AG04449 (cell line): ENCODE measurements at regions not wholly inside any gene's neighbourhood (a gene's known extent, or its start where the extent isn't known, plus 50 kb on each side); places are given as distances from the start of the nearest gene placed in this dataset.

ENCODE experiments used
- CTCF ChIA-PET: fragments of 350-600 bp; formaldehyde crosslinking; extraction: SDS; loops from one replicate; lab custom pipeline; 2021; ENCODE audit warnings: antibody characterized with exemption; lab: Yijun Ruan, JAX
- POLR2A ChIA-PET: fragments of 400-600, 350-600 bp; formaldehyde crosslinking; extraction: SDS; loops from one replicate; lab custom pipeline; 2020; ENCODE audit warnings: antibody characterized with exemption, inconsistent platforms; lab: Yijun Ruan, JAX
- DNase-seq: peaks from one replicate; pipeline ENCODE4 v3.0.0-alpha.2; 2010; ENCODE audit warnings: low read depth, low spot score
- H3K4me3 ChIP-seq: 2 replicates; pipeline ENCODE4 v1.5.1; 2011; ENCODE audit warnings: low read depth, mild to moderate bottlenecking, control low read depth, low read length
- TF ChIP-seq, protein P1 (sequence below): IDR thresholded peaks from one replicate; pipeline ENCODE4 v1.5.1; 2011; ENCODE audit warnings: mild to moderate bottlenecking, moderate library complexity, low read length, control low read depth, inconsistent platforms; ENCODE audit not compliant: insufficient read depth; ENCODE audit errors: missing control alignments

- H3K4me3 ChIP-seq = no peak overlapping the region
- TF ChIP-seq, protein P1, sequence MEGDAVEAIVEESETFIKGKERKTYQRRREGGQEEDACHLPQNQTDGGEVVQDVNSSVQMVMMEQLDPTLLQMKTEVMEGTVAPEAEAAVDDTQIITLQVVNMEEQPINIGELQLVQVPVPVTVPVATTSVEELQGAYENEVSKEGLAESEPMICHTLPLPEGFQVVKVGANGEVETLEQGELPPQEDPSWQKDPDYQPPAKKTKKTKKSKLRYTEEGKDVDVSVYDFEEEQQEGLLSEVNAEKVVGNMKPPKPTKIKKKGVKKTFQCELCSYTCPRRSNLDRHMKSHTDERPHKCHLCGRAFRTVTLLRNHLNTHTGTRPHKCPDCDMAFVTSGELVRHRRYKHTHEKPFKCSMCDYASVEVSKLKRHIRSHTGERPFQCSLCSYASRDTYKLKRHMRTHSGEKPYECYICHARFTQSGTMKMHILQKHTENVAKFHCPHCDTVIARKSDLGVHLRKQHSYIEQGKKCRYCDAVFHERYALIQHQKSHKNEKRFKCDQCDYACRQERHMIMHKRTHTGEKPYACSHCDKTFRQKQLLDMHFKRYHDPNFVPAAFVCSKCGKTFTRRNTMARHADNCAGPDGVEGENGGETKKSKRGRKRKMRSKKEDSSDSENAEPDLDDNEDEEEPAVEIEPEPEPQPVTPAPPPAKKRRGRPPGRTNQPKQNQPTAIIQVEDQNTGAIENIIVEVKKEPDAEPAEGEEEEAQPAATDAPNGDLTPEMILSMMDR = no peak
- CTCF ChIA-PET = no interaction called here
- POLR2A ChIA-PET = no interaction called here
- DNase-seq = no peak
Measured at GRCh38 chr4:162849937-162850336, 316.8 kb downstream of the NAF1 start.

- no peak overlapping the region for H3K4me3 ChIP-seq
- CTCF ChIA-PET = no interaction called here
- no peak for DNase-seq
- POLR2A ChIA-PET = no interaction called here
- TF ChIP-seq, protein P1 = no peak
Measured at GRCh38 chr4:162847945-162848549, 318.6 kb downstream of the NAF1 start.

DNA sequence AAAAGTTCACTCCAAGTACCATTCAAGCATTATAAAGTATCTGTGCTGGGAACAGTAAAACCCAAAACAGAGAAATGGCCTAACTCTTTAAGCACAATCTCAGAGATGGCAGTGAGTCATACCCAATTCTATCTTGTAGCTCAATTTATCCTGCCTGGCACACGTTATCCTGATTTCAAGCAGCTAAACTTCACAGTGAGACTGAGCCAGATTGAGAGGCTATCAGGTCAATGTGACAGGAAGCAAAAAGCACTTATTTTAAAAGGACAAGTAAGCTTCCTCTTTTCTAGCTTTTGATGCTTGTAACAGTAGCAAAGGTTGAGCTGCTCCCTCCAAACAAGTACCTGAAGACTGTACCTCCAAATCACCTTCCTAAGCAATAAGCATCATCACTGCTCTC is 324.9 kb downstream of the NAF1 start:
- TF ChIP-seq, protein P1 = no peak
- H3K4me3 ChIP-seq = no peak overlapping the region
- ChIA-PET POLR2A (no interaction called here), CTCF (no interaction called here)
- DNase-seq = no peak

DNA sequence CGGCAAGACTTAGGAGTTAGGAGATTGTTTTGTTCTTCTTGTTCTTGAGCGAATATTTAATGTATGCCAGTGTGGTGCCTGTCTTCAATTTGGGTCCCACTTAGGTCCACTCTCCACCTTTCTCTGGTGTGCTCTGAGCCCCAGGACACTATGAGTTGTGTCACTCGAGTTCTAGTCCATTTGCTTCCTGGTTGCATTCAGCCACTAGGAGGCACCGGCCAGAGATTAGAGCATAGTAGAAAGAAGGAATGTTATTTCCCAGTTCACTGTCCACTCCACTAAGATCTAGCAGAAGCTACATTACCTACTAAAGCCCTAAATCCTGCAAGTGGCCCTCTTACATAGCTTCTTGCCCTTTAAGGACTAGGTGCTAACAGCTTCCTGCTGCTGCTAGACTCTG is 326.9 kb downstream of the NAF1 start:
- CTCF ChIA-PET = no interaction called here

DNA sequence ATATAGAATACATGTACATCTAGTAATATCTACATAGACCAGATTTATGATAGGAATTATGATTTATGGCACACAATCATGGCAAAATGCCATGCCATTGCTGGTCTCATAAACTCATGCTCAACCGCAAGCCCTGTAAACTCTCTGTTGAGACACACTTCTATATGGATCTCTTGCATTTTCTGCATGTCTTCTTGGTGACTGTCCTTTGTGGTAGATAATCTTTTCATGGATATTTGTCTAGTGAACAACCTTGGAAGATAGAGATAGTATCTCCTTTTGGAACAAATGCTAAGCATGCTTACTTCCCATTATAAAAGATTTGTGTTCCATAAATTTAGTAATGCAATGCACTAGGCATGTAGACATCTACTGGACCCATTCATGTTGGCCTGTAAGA is 328.0 kb downstream of the NAF1 start:
- POLR2A ChIA-PET = no interaction called here
- CTCF ChIA-PET = no interaction called here
- TF ChIP-seq, protein P1 = no peak

More for the DNA sequence above, 326.9 kb downstream of the NAF1 start:
- POLR2A ChIA-PET = no interaction called here
- no peak overlapping the region for H3K4me3 ChIP-seq
- TF ChIP-seq, protein P1 = no peak
- DNase-seq = no peak

GRCh38 chr4:162837679-162838078 is 329.0 kb downstream of the NAF1 start:
- H3K4me3 ChIP-seq = no peak overlapping the region
- DNase-seq = no peak
- CTCF ChIA-PET = no interaction called here
- TF ChIP-seq, protein P1 = no peak
- POLR2A ChIA-PET = no interaction called here

More for the DNA sequence above, 328.0 kb downstream of the NAF1 start:
- no peak overlapping the region for H3K4me3 ChIP-seq
- DNase-seq = no peak
